ENCODE measurements at regions not wholly inside any gene's neighbourhood (a gene's known extent, or its start where the extent isn't known, plus 50 kb on each side); places are given as distances from the start of the nearest gene placed in this dataset.

GRCh38 chr12:89872922-89873630 is 164.4 kb upstream of the ATP2B1 start:
- Histone ChIP-seq H4K8ac (replicated peaks; ENCODE audit: insufficient read length, low read depth, low read length) (no peak overlapping the region), H3K56ac (ENCODE audit: insufficient read length, low read depth, low read length) (no peak overlapping the region), H3K4me2 (ENCODE audit: insufficient read depth, insufficient read length, low read length) (no peak overlapping the region), H3K79me2 (ENCODE audit: insufficient read depth, low read length) (no peaks in the 10 kb centered on the region), H3K4me1 (ENCODE audit: insufficient read depth, low read length) (no peaks in the 10 kb centered on the region), H4K5ac (ENCODE audit: insufficient read length, low read depth, low read length) (no peak overlapping the region), H3K9me3 (ENCODE audit: control insufficient read depth, low read depth, low read length) (no peaks in the 10 kb centered on the region), H2BK20ac (ENCODE audit: low read depth, low read length, poor library complexity, severe bottlenecking) (no peak overlapping the region), H3K9ac (ENCODE audit: extremely low read depth, insufficient read length, low read length) (no peak overlapping the region), H3K79me1 (ENCODE audit: insufficient read depth, low read depth, low read length, poor library complexity, severe bottlenecking) (no peaks in the 10 kb centered on the region), H3K23ac (ENCODE audit: insufficient read length, low read depth, low read length) (no peak overlapping the region), H3K23me2 (ENCODE audit: insufficient read length, low read depth, low read length, poor library complexity, severe bottlenecking) (no peaks in the 10 kb centered on the region), H3K18ac (ENCODE audit: insufficient read length, low read depth, low read length) (no peak overlapping the region), H3K27me3 (ENCODE audit: insufficient read depth, low read length) (no peaks in the 10 kb centered on the region), H4K91ac (ENCODE audit: insufficient read length, low read depth, low read length) (no peak overlapping the region), H4K20me1 (ENCODE audit: control insufficient read depth, insufficient read depth, insufficient read length) (no peaks in the 10 kb centered on the region), H3K14ac (ENCODE audit: insufficient read depth, low read length) (no peak overlapping the region), H2AFZ (ENCODE audit: low read length) (no peak overlapping the region), H2BK5ac (ENCODE audit: insufficient read length, low read length) (no peak overlapping the region), H3T11ph (ENCODE audit: low read length) (no peak overlapping the region), H3K4ac (ENCODE audit: low read depth, low read length) (no peak overlapping the region), H2BK12ac (ENCODE audit: insufficient read length, low read depth, low read length) (no peak overlapping the region), H2BK15ac (ENCODE audit: low read depth, low read length) (no peak overlapping the region), H2BK120ac (ENCODE audit: low read depth, low read length, poor library complexity, severe bottlenecking) (no peak overlapping the region), H2AK5ac (ENCODE audit: insufficient read length, low read length) (no peak overlapping the region), H3K27ac (ENCODE audit: insufficient read length, low read depth, low read length) (no peak overlapping the region)
- WGBS (ENCODE audit: extremely low coverage, insufficient read length, low lambda C conversion rate) = no CpG with 5 or more reads among the region's 6 CpGs
- Mint-ChIP-seq H3K36me3 (ENCODE audit: insufficient read depth in 1 of 3, low read depth in 3 of 3) (peaks cover 0 to 6% (median 4%) of the 10 kb centered on the region in 3 experiments; a peak in 3 of 7 replicates), H3K9me3 (peaks cover 12% of the 10 kb centered on the region in 2 experiments; a peak in 4 of 5 replicates), H3K27me3 (ENCODE audit: low read depth) (no peaks in the 10 kb centered on the region), H3K27ac (no peak overlapping the region), H3K4me1 (peaks cover 0 to 3% of the 10 kb centered on the region in 2 experiments; a peak in 1 of 4 replicates), H3K4me3 (no peak overlapping the region)
- TF ChIP-seq, protein P1, sequence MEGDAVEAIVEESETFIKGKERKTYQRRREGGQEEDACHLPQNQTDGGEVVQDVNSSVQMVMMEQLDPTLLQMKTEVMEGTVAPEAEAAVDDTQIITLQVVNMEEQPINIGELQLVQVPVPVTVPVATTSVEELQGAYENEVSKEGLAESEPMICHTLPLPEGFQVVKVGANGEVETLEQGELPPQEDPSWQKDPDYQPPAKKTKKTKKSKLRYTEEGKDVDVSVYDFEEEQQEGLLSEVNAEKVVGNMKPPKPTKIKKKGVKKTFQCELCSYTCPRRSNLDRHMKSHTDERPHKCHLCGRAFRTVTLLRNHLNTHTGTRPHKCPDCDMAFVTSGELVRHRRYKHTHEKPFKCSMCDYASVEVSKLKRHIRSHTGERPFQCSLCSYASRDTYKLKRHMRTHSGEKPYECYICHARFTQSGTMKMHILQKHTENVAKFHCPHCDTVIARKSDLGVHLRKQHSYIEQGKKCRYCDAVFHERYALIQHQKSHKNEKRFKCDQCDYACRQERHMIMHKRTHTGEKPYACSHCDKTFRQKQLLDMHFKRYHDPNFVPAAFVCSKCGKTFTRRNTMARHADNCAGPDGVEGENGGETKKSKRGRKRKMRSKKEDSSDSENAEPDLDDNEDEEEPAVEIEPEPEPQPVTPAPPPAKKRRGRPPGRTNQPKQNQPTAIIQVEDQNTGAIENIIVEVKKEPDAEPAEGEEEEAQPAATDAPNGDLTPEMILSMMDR (conservative IDR thresholded peaks at IDR 0.05) = no peak
- no peak for DNase-seq

All from H9 (cell line).